AG09309 (cell line): ENCODE measurements at regions not wholly inside any gene's neighbourhood (a gene's known extent, or its start where the extent isn't known, plus 50 kb on each side); places are given as distances from the start of the nearest gene placed in this dataset.

ENCODE experiments used
- DNase-seq: peaks from one replicate; pipeline ENCODE4 v3.0.0-alpha.2; 2010; ENCODE audit warnings: low read depth
- H3K4me3 ChIP-seq: 2 replicates; pipeline ENCODE4 v1.5.1; 2011; ENCODE audit warnings: mild to moderate bottlenecking, low read depth, low read length, moderate library complexity; ENCODE audit not compliant: control insufficient read depth
- TF ChIP-seq, protein P1 (sequence below): IDR thresholded peaks from 2 replicates; pipeline ENCODE4 v1.5.1; 2011; ENCODE audit warnings: mild to moderate bottlenecking, low read depth, low read length, inconsistent platforms; ENCODE audit not compliant: insufficient read depth, control insufficient read depth; ENCODE audit errors: missing control alignments

DNA sequence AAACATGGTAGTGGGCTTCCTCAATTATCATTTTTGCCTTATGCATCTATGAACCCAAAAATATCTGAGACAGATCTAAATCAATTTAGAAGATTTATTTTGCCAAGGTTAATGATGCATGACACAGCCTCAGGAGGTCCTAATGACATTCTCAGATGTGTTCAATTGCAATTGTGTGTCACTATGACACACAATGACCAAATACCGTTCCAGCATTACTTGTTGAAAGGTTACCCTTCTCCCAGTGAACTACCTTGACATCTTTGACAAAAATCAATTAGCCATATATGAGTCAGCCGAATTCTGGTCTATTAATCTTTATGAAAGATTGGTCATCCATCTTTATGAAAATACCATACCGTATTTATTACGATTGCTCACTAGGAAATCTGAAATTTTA lies 592.5 kb upstream of the GJE1 start:
- DNase-seq: no peak
- no peak overlapping the region for H3K4me3 ChIP-seq
- TF ChIP-seq, protein P1, sequence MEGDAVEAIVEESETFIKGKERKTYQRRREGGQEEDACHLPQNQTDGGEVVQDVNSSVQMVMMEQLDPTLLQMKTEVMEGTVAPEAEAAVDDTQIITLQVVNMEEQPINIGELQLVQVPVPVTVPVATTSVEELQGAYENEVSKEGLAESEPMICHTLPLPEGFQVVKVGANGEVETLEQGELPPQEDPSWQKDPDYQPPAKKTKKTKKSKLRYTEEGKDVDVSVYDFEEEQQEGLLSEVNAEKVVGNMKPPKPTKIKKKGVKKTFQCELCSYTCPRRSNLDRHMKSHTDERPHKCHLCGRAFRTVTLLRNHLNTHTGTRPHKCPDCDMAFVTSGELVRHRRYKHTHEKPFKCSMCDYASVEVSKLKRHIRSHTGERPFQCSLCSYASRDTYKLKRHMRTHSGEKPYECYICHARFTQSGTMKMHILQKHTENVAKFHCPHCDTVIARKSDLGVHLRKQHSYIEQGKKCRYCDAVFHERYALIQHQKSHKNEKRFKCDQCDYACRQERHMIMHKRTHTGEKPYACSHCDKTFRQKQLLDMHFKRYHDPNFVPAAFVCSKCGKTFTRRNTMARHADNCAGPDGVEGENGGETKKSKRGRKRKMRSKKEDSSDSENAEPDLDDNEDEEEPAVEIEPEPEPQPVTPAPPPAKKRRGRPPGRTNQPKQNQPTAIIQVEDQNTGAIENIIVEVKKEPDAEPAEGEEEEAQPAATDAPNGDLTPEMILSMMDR: no peak

- no peak overlapping the region for H3K4me3 ChIP-seq
- DNase-seq: no peak
- TF ChIP-seq, protein P1: no peak
These were observed 593.1 kb upstream of the GJE1 start for GRCh38 chr6:141539617-141540016.

DNA sequence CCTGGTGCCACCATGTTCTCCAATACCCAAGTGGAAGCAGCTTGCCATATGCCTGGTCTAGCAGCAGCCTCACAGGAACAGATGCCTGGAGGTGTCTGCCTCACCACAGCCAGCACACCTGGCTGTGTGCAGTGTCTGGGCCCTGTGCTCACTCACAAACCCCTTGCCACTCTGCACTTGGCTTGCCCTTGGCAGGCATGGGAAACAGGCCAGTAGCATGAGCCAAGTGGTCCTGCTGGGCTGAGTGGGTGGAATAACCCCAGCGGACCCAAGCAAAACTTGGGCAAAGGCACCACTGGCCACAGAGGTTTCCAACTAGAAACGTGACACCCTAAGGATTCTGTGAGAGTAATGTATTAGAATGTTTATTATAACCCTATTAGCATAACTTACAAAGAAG lies 600.5 kb upstream of the GJE1 start:
- no peak overlapping the region for H3K4me3 ChIP-seq
- TF ChIP-seq, protein P1: no peak
- no peak for DNase-seq

DNA sequence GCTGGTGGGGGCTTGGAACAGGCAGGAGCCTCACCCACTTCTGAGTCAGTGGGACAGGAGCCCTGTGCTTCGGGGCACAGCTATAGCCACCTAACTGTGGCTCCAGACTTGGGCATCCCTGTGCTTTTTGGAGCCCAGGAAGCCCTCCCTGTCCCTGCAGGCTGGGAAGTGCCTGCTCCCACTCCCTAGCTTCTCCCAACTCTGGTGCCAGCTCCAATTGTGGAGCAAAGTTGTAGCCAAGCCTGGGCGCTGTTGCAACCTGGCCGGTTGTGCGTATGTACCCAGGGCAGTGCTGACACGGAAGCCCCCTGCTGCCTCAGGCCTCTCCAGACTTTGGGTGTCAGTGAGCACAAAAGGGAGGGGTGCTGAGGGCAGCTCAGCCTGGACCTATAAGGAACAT lies 601.7 kb upstream of the GJE1 start:
- no peak for DNase-seq
- no peak overlapping the region for H3K4me3 ChIP-seq
- TF ChIP-seq, protein P1: no peak

GRCh38 chr6:141528596-141528995 lies 604.1 kb upstream of the GJE1 start:
- TF ChIP-seq, protein P1: no peak
- no peak for DNase-seq
- no peak overlapping the region for H3K4me3 ChIP-seq

DNA sequence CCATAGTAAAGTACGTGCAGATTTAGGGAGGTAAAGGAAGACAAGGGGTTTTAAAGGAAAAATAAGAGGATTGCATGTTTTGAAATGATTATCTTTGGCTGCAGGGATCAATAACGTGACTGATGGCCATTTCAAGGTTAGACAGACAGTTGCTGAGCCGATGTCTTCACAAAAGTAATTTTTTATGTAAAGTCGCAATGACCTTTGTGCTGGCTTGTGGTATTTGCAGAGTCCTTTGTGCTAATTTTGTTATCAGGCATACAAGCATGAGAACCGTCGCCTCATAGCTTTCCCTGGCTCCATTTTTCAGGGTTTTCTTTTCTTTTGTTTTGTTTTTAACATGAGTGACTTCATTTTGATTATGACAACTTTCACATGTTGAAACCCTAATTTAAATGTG lies 605.7 kb upstream of the GJE1 start:
- no peak overlapping the region for H3K4me3 ChIP-seq
- TF ChIP-seq, protein P1: no peak
- no peak for DNase-seq

- DNase-seq: no peak
- no peak overlapping the region for H3K4me3 ChIP-seq
- TF ChIP-seq, protein P1: no peak
These were observed 611.3 kb upstream of the GJE1 start for GRCh38 chr6:141521440-141521839.
